IMR-90 (cell line): ENCODE measurements at regions not wholly inside any gene's neighbourhood (a gene's known extent, or its start where the extent isn't known, plus 50 kb on each side); places are given as distances from the start of the nearest gene placed in this dataset.

Source experiments
- ATAC-seq: fragments of 200-7000 bp; cut with Tn5 transposase; 2 replicates; pipeline ENCODE4 v1.9.1; 2020; ENCODE audit warnings: low read depth, mild to moderate bottlenecking, moderate library complexity
- BruUV-seq: library from RNA; stranded (reverse); fragments of 400-500 nt; replicated peaks from 2 replicates; lab custom pipeline; 2021; lab: Mats Ljungman, UMichigan
- CTCF ChIA-PET: fragments of 300-600 bp; formaldehyde crosslinking; extraction: SDS; loops from one replicate; lab custom pipeline; 2021; ENCODE audit warnings: antibody characterized with exemption; lab: Yijun Ruan, JAX
- POLR2A ChIA-PET: fragments of 300-600 bp; sonication (Branson Sonifier 250); formaldehyde crosslinking; loops from one replicate; lab custom pipeline; 2022; ENCODE audit warnings: antibody characterized with exemption; ENCODE audit not compliant: unreplicated experiment; lab: Charles Lee
- DNase-seq: peaks from one replicate; pipeline ENCODE4 v3.0.0; 2013
- H2AFZ ChIP-seq: replicated peaks from 2 replicates; pipeline ENCODE3; 2013; ENCODE audit warnings: low read length, mild to moderate bottlenecking; ENCODE audit not compliant: poor library complexity
- H2AK5ac ChIP-seq: 2 replicates; pipeline ENCODE4 v1.6.1; 2013; ENCODE audit warnings: low read depth, low read length, inconsistent platforms
- H2AK9ac ChIP-seq: replicated peaks from 2 replicates; pipeline ENCODE3; 2013; ENCODE audit warnings: mild to moderate bottlenecking, low read depth, low read length, moderate library complexity; ENCODE audit not compliant: poor library complexity
- H2BK120ac ChIP-seq: 2 replicates; pipeline ENCODE4 v1.6.1; 2013; ENCODE audit warnings: low read depth, low read length, inconsistent platforms
- H2BK15ac ChIP-seq: 3 replicates; pipeline ENCODE4 v1.6.1; 2013; ENCODE audit warnings: low read depth, low read length, inconsistent platforms
- H2BK20ac ChIP-seq: 2 replicates; pipeline ENCODE4 v1.6.1; 2013; ENCODE audit warnings: low read depth, mild to moderate bottlenecking, inconsistent platforms, low read length, moderate library complexity
- H2BK5ac ChIP-seq: 2 replicates; pipeline ENCODE4 v1.6.1; 2013; ENCODE audit warnings: mild to moderate bottlenecking, low read depth, low read length, inconsistent platforms; ENCODE audit not compliant: poor library complexity, severe bottlenecking
- H3K14ac ChIP-seq: replicated peaks from 2 replicates; pipeline ENCODE4 v1.6.1; 2013; ENCODE audit warnings: low read depth, low read length, inconsistent platforms
- H3K18ac ChIP-seq: 2 replicates; pipeline ENCODE4 v1.6.1; 2013; ENCODE audit warnings: low read depth, low read length, control low read depth
- H3K23ac ChIP-seq: 2 replicates; pipeline ENCODE4 v1.6.1; 2013; ENCODE audit warnings: low read depth, low read length, inconsistent platforms
- H3K27ac ChIP-seq: 2 replicates; pipeline ENCODE4 v1.5.1; 2013; ENCODE audit warnings: mild to moderate bottlenecking, control low read depth, low read length; ENCODE audit not compliant: insufficient read depth
- H3K27me3 ChIP-seq: 2 replicates; pipeline ENCODE4 v1.6.1; 2013; ENCODE audit warnings: low read length; ENCODE audit not compliant: control insufficient read depth, insufficient read depth
- H3K36me3 ChIP-seq: 2 replicates; pipeline ENCODE4 v1.6.1; 2013; ENCODE audit warnings: low read length, mixed read lengths; ENCODE audit not compliant: control insufficient read depth, insufficient read depth
- H3K4ac ChIP-seq: 2 replicates; pipeline ENCODE4 v1.6.1; 2013; ENCODE audit warnings: low read depth, low read length, inconsistent platforms
- H3K4me1 ChIP-seq: 2 replicates; pipeline ENCODE4 v1.6.1; 2013; ENCODE audit warnings: low read length, mixed read lengths; ENCODE audit not compliant: control insufficient read depth, insufficient read depth
- H3K4me2 ChIP-seq: 2 replicates; pipeline ENCODE4 v1.6.1; 2013; ENCODE audit warnings: low read depth, mild to moderate bottlenecking, control low read depth, low read length, moderate library complexity
- H3K4me3 ChIP-seq: 2 replicates; pipeline ENCODE4 v1.5.1; 2013; ENCODE audit warnings: low read depth, mild to moderate bottlenecking, control low read depth, low read length, moderate library complexity; ENCODE audit not compliant: insufficient read depth
- H3K56ac ChIP-seq: 2 replicates; pipeline ENCODE4 v1.6.1; 2013; ENCODE audit warnings: low read length, inconsistent platforms; ENCODE audit not compliant: insufficient read depth; ENCODE audit errors: extremely low read depth
- H3K79me1 ChIP-seq, 2 experiments: 2 replicates each; pipeline ENCODE4 v1.6.1; 2013; ENCODE audit warnings: low read length in 2 of 2, inconsistent platforms in 1 of 2, low read depth in 1 of 2
- H3K9ac ChIP-seq: 2 replicates; pipeline ENCODE4 v1.6.1; 2013; ENCODE audit warnings: low read depth, low read length, control low read depth
- H3K9me1 ChIP-seq: 2 replicates; pipeline ENCODE4 v1.6.1; 2013; ENCODE audit warnings: low read length, inconsistent platforms; ENCODE audit not compliant: insufficient read depth
- H3K9me3 ChIP-seq: 2 replicates; pipeline ENCODE4 v1.6.1; 2013; ENCODE audit warnings: low read length; ENCODE audit not compliant: control insufficient read depth, insufficient read depth
- H4K20me1 ChIP-seq: 2 replicates; pipeline ENCODE4 v1.6.1; 2013; ENCODE audit warnings: low read length, inconsistent platforms; ENCODE audit not compliant: insufficient read depth
- H4K5ac ChIP-seq: 2 replicates; pipeline ENCODE4 v1.6.1; 2013; ENCODE audit warnings: mild to moderate bottlenecking, low read depth, low read length, control low read depth
- H4K8ac ChIP-seq, 2 experiments: 2 replicates each; pipeline ENCODE4 v1.6.1; 2013; ENCODE audit warnings: low read depth in 2 of 2, low read length in 2 of 2, control low read depth in 1 of 2, inconsistent platforms in 1 of 2
- H4K91ac ChIP-seq: 2 replicates; pipeline ENCODE4 v1.6.1; 2013; ENCODE audit warnings: low read depth, low read length, inconsistent platforms; ENCODE audit not compliant: insufficient read depth
- CEBPB ChIP-seq: IDR thresholded peaks from 2 replicates; pipeline ENCODE4 v1.6.1; 2012; ENCODE audit warnings: low read depth, low read length, improper control_type of control experiment
- SMC3 ChIP-seq: fragments of 150-350 bp; IDR thresholded peaks from 2 replicates; pipeline ENCODE4 v1.6.1; 2016; ENCODE audit warnings: low read depth, mild to moderate bottlenecking, antibody characterized with exemption, low read length, moderate library complexity
- WGBS, 2 experiments: methylation state at CpG; one replicate each; pipeline versions ENCODE4 v1.1.5 to v1.1.7; 2013; ENCODE audit warnings: missing lambda C conversion rate in 2 of 2; ENCODE audit not compliant: insufficient read length in 1 of 2; ENCODE audit errors: extremely low coverage in 2 of 2; 5-methylcytosine and 5-hydroxymethylcytosine counted together
- dilution Hi-C: fragments of 300-500 bp; cut with HindIII; formaldehyde crosslinking; loops from one replicate; pipeline ENCODE4 v1.14.3; 2018; ENCODE audit warnings: low sequenced_read_pairs; ENCODE audit not compliant: unreplicated experiment
- in situ Hi-C: fragments of 300-500 bp; cut with MboI; formaldehyde crosslinking; loops from 3 replicates; pipeline ENCODE4 v1.14.3; 2019; ENCODE audit warnings: low sequenced_read_pairs, inconsistent platforms, mixed read lengths
- intact Hi-C: fragments of 100-400 bp; cut with micrococcal nuclease; formaldehyde crosslinking; loops from 2 replicates; pipeline ENCODE4 v1.10.0; 2022

DNA sequence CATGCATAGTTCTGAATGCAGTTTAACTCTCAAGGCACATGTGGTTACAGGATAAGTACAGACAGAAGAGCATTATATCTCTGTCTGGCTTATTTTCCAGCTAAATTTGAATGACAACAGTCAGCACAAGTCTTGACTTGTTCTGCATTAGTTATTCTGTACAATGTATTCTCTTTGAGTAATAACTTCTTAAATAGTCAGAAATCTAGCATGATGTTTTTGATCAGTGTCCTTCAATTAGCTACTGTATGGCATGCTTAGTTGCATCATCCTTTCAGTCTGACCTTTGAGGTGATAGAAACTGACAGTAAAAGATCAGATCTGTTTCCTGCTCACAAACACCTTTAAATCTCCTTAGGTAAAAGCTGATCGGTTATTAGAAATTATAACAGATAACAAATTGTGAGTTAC lies 118.1 kb downstream of the ARL4A start:
- H3K9ac ChIP-seq, result no peak overlapping the region
- peak overlapping the region in 1 of 2 experiments; percentile 26; a peak in 1 of 4 replicates for H4K8ac ChIP-seq
- no peak overlapping the region for H3K14ac ChIP-seq
- no peak for DNase-seq
- in situ Hi-C loops, result no loop called here
- H2BK15ac ChIP-seq, result no peak overlapping the region
- ATAC-seq, result no peak
- H2AK9ac ChIP-seq, result no peak overlapping the region
- no peak overlapping the region for H2AK5ac ChIP-seq
- POLR2A ChIA-PET, result interaction anchor here (0.6 kb wide), 1 partner anchor 199 kb away, joined by 6 read pairs; no protein-coding TSS in a partner anchor
- H3K27me3 ChIP-seq, result no peaks in the 10 kb centered on the region
- H2BK120ac ChIP-seq, result no peak overlapping the region
- dilution Hi-C loops, result no loop called here
- no peak overlapping the region for H3K4me2 ChIP-seq
- TF ChIP-seq CEBPB (peak; percentile 41), SMC3 (no peak)
- H3K36me3 ChIP-seq, result no peaks in the 10 kb centered on the region
- no peak overlapping the region for H2BK20ac ChIP-seq
- no peaks in the 10 kb centered on the region for H4K20me1 ChIP-seq
- no TSS peak for BruUV-seq
- no peak overlapping the region; the same call in 1 of the 2 replicates for H3K18ac ChIP-seq
- H3K4me1 ChIP-seq, result no peaks in the 10 kb centered on the region
- H4K5ac ChIP-seq, result no peak overlapping the region
- no peak overlapping the region for H3K56ac ChIP-seq
- H3K23ac ChIP-seq, result no peak overlapping the region
- H4K91ac ChIP-seq, result no peak overlapping the region
- H3K79me1 ChIP-seq, result no peaks in the 10 kb centered on the region
- no CpG with 5 or more reads among the region's 1 CpG for WGBS, 2 experiments
- H2BK5ac ChIP-seq, result no peak overlapping the region
- no peaks in the 10 kb centered on the region for H3K9me3 ChIP-seq
- no peak overlapping the region for H2AFZ ChIP-seq
- no peak overlapping the region for H3K27ac ChIP-seq
- no peaks in the 10 kb centered on the region for H3K9me1 ChIP-seq
- intact Hi-C loops, result no loop called here
- CTCF ChIA-PET, result interaction anchor here (0.8 to 1.5 kb wide), 2 partner anchors 9 to 14 kb away, joined by 3 to 6 read pairs; no protein-coding TSS in a partner anchor
- no peak overlapping the region for H3K4me3 ChIP-seq
- no peak overlapping the region for H3K4ac ChIP-seq
